Activated naive CD8-positive, alpha-beta T cell treated with anti-CD3 and anti-CD28 coated beads for 36 hours (primary cell): ENCODE measurements at regions not wholly inside any gene's neighbourhood (a gene's known extent, or its start where the extent isn't known, plus 50 kb on each side); places are given as distances from the start of the nearest gene placed in this dataset.

ENCODE experiments used
- DNase-seq: peaks from one replicate; pipeline ENCODE4 v3.0.0; 2021
- H3K27ac Mint-ChIP-seq: one replicate; pipeline ENCODE4 v1.8.0; 2022; ENCODE audit warnings: mild to moderate bottlenecking, moderate library complexity, mixed read lengths
- H3K27me3 Mint-ChIP-seq: one replicate; pipeline ENCODE4 v1.8.0; 2022; ENCODE audit warnings: mild to moderate bottlenecking, mixed read lengths
- H3K36me3 Mint-ChIP-seq: one replicate; pipeline ENCODE4 v1.8.0; 2021; ENCODE audit warnings: mild to moderate bottlenecking, mixed read lengths
- H3K4me1 Mint-ChIP-seq: one replicate; pipeline ENCODE4 v1.8.0; 2021; ENCODE audit warnings: mixed read lengths
- H3K4me3 Mint-ChIP-seq: one replicate; pipeline ENCODE4 v1.8.0; 2022; ENCODE audit warnings: mild to moderate bottlenecking, moderate library complexity, mixed read lengths
- H3K9me3 Mint-ChIP-seq: one replicate; pipeline ENCODE4 v1.8.0; 2022; ENCODE audit warnings: mixed read lengths

GRCh38 chr10:3412646-3413045, 240.1 kb upstream of the PITRM1 start:
- Mint-ChIP-seq H3K27me3 (peaks cover 3% of the 10 kb centered on the region), H3K9me3 (peaks cover 3% of the 10 kb centered on the region), H3K4me3 (no peak overlapping the region), H3K27ac (no peak overlapping the region), H3K4me1 (peaks cover 1% of the 10 kb centered on the region), H3K36me3 (no peaks in the 10 kb centered on the region)
- no peak for DNase-seq

- Mint-ChIP-seq H3K9me3 (peaks cover 3% of the 10 kb centered on the region), H3K4me1 (peaks cover 1% of the 10 kb centered on the region), H3K27me3 (peaks cover 3% of the 10 kb centered on the region), H3K4me3 (no peak overlapping the region), H3K27ac (no peak overlapping the region), H3K36me3 (no peaks in the 10 kb centered on the region)
- no peak for DNase-seq
Observed at GRCh38 chr10:3412071-3412582, 239.5 kb upstream of the PITRM1 start.

GRCh38 chr10:3411044-3411443, 238.5 kb upstream of the PITRM1 start:
- Mint-ChIP-seq H3K4me3 (no peak overlapping the region), H3K4me1 (peaks cover 1% of the 10 kb centered on the region), H3K27me3 (peaks cover 3% of the 10 kb centered on the region), H3K36me3 (no peaks in the 10 kb centered on the region), H3K9me3 (peaks cover 3% of the 10 kb centered on the region), H3K27ac (no peak overlapping the region)
- no peak for DNase-seq

GRCh38 chr10:3409928-3410327, 237.3 kb upstream of the PITRM1 start:
- peaks cover 1% of the 10 kb centered on the region for H3K4me1 Mint-ChIP-seq
- H3K9me3 Mint-ChIP-seq: peaks cover 3% of the 10 kb centered on the region
- no peaks in the 10 kb centered on the region for H3K36me3 Mint-ChIP-seq
- DNase-seq: no peak
- peaks cover 3% of the 10 kb centered on the region for H3K27me3 Mint-ChIP-seq
- no peak overlapping the region for H3K4me3 Mint-ChIP-seq
- H3K27ac Mint-ChIP-seq: no peak overlapping the region

- H3K27me3 Mint-ChIP-seq: peaks cover 3% of the 10 kb centered on the region
- H3K36me3 Mint-ChIP-seq: no peaks in the 10 kb centered on the region
- H3K27ac Mint-ChIP-seq: no peak overlapping the region
Observed at GRCh38 chr10:3408603-3409365, 236.2 kb upstream of the PITRM1 start.

DNA sequence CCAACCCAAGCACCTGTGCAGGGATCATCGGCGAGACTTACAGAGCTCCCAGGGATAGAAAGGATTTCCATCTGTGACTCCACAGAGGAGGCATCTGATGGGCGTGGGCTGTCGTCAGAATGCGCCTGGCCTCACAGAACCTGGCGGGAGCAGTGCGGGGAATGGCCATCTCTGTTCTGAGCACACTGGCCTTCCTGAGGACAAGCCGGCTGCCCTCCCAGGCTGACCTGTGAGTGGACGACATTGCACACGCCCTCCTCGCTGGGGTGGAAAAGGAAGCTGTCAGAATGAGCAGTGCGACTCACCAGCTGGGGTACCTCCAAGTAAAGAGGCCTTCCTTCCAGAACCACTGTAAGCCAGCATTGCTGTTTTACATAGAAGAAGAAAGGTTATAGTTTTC, 234.6 kb upstream of the PITRM1 start:
- Mint-ChIP-seq H3K27ac (no peak overlapping the region), H3K4me1 (peaks cover 1% of the 10 kb centered on the region), H3K27me3 (peaks cover 5% of the 10 kb centered on the region), H3K36me3 (no peaks in the 10 kb centered on the region), H3K4me3 (no peak overlapping the region), H3K9me3 (peaks cover 3% of the 10 kb centered on the region)
- DNase-seq: no peak

More at GRCh38 chr10:3408603-3409365, 236.2 kb upstream of the PITRM1 start:
- DNase-seq: no peak
- H3K9me3 Mint-ChIP-seq: peaks cover 3% of the 10 kb centered on the region
- peaks cover 1% of the 10 kb centered on the region for H3K4me1 Mint-ChIP-seq
- H3K4me3 Mint-ChIP-seq: no peak overlapping the region

DNA sequence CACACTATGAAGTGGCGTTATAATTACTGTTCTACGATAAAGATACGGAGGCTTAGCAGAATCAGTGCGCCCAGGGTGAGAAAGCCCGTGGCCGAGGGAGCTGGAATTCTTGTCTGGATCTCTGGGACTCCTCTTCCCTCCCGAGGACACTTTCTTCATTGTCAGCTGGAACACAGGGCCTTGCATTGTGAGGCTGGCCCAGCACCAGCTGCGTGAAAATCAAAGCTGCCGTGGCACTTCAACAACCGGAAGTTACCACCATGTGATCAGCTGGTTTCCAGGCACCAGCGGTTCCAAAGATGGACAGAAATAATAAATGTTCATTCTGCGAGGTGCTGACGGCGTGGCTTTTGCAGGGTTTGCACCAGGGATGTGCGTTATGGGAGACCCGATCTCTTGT, 234.0 kb upstream of the PITRM1 start:
- no peaks in the 10 kb centered on the region for H3K36me3 Mint-ChIP-seq
- no peak overlapping the region for H3K4me3 Mint-ChIP-seq
- peaks cover 3% of the 10 kb centered on the region for H3K9me3 Mint-ChIP-seq
- no peak overlapping the region for H3K27ac Mint-ChIP-seq
- peaks cover 5% of the 10 kb centered on the region for H3K27me3 Mint-ChIP-seq
- DNase-seq: no peak
- H3K4me1 Mint-ChIP-seq: peaks cover 1% of the 10 kb centered on the region

DNA sequence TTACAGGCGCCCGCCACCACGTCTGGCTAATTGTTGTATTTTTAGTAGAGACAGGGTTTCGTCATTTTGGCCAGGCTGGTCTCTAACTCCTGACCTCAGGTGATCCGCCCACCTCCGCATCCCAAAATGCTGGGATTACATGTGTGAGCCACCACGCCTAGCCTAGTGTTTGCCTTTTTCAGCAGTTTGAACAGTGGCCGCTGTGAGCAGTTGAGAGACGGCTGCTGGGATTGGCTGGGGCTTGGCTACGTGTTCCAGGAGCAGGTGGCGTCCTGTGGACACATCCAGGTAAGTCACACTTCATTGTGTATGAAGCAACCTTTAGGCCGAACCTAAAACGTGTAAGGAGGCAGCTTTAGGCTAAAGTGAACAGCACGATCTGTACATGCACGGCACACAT, 231.8 kb upstream of the PITRM1 start:
- no peaks in the 10 kb centered on the region for H3K36me3 Mint-ChIP-seq
- no peak overlapping the region for H3K27ac Mint-ChIP-seq
- H3K27me3 Mint-ChIP-seq: peaks cover 5% of the 10 kb centered on the region
- DNase-seq: no peak
- H3K9me3 Mint-ChIP-seq: no peaks in the 10 kb centered on the region
- peaks cover 1% of the 10 kb centered on the region for H3K4me1 Mint-ChIP-seq
- H3K4me3 Mint-ChIP-seq: no peak overlapping the region

DNA sequence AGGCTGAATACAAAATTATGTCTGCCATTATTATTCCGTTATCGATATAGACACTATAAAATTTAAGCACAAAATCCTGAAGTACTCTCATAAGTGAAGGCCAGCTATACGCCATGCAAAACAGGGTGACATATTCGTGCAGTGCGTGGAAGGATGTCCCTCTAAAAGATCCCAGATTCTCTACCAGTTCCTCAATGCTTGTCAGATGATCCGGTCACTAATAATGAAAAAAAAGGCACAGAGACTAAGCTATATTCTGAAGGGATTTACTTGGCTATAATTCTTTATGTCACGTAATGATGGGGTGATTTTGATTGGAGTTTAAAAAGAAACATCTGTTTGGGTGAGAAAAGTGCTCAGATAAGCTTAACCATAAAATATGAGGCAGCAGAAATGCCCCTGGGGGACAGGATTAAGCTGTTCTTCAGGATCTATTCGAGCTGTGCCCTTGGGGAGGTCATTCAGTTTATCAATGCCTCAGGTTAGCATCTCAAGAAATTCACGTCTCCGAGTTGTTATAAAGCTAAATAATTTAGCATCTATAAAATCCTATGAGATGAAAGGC, 229.7 kb upstream of the PITRM1 start:
- no peaks in the 10 kb centered on the region for H3K36me3 Mint-ChIP-seq
- no peak overlapping the region for H3K27ac Mint-ChIP-seq
- peaks cover 5% of the 10 kb centered on the region for H3K27me3 Mint-ChIP-seq
- no peak overlapping the region for H3K4me3 Mint-ChIP-seq
- no peaks in the 10 kb centered on the region for H3K4me1 Mint-ChIP-seq
- DNase-seq: no peak
- no peaks in the 10 kb centered on the region for H3K9me3 Mint-ChIP-seq

GRCh38 chr10:3401491-3401938, 228.9 kb upstream of the PITRM1 start:
- Mint-ChIP-seq H3K27me3 (peaks cover 6% of the 10 kb centered on the region), H3K27ac (no peak overlapping the region), H3K4me3 (no peak overlapping the region), H3K9me3 (no peaks in the 10 kb centered on the region), H3K4me1 (no peaks in the 10 kb centered on the region), H3K36me3 (no peaks in the 10 kb centered on the region)
- DNase-seq: no peak

DNA sequence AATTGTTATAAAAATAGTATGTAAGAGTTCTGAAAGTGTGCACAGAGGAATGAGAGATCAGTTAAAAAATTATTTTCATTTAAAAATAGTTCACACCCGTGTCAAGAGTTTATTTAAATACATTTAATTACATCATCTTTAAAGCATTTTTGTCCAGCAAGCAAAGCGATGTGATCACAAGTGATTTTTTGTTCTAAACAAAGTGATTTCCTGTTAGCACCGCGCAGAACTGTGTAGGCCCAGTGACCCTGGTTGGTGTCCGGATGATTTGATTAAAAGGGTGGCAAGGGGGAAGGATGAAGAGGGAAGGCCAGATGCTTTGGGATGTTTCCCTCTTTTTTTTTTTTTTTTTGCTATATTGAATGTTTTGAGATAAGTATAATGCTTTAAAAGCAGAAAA, 227.8 kb upstream of the PITRM1 start:
- H3K4me3 Mint-ChIP-seq: no peak overlapping the region
- no peaks in the 10 kb centered on the region for H3K9me3 Mint-ChIP-seq
- H3K27ac Mint-ChIP-seq: no peak overlapping the region
- no peaks in the 10 kb centered on the region for H3K36me3 Mint-ChIP-seq
- DNase-seq: no peak
- H3K27me3 Mint-ChIP-seq: peaks cover 9% of the 10 kb centered on the region
- H3K4me1 Mint-ChIP-seq: no peaks in the 10 kb centered on the region

- no peak overlapping the region for H3K4me3 Mint-ChIP-seq
- no peak for DNase-seq
- peaks cover 11% of the 10 kb centered on the region for H3K27me3 Mint-ChIP-seq
- no peaks in the 10 kb centered on the region for H3K9me3 Mint-ChIP-seq
- no peak overlapping the region for H3K27ac Mint-ChIP-seq
- no peaks in the 10 kb centered on the region for H3K36me3 Mint-ChIP-seq
- H3K4me1 Mint-ChIP-seq: no peaks in the 10 kb centered on the region
Observed at GRCh38 chr10:3399756-3400155, 227.2 kb upstream of the PITRM1 start.

GRCh38 chr10:3398825-3399646, 226.5 kb upstream of the PITRM1 start:
- no peaks in the 10 kb centered on the region for H3K4me1 Mint-ChIP-seq
- H3K27me3 Mint-ChIP-seq: peaks cover 14% of the 10 kb centered on the region
- no peak overlapping the region for H3K27ac Mint-ChIP-seq
- no peak for DNase-seq
- H3K36me3 Mint-ChIP-seq: no peaks in the 10 kb centered on the region
- H3K4me3 Mint-ChIP-seq: no peak overlapping the region
- H3K9me3 Mint-ChIP-seq: peaks cover 4% of the 10 kb centered on the region

DNA sequence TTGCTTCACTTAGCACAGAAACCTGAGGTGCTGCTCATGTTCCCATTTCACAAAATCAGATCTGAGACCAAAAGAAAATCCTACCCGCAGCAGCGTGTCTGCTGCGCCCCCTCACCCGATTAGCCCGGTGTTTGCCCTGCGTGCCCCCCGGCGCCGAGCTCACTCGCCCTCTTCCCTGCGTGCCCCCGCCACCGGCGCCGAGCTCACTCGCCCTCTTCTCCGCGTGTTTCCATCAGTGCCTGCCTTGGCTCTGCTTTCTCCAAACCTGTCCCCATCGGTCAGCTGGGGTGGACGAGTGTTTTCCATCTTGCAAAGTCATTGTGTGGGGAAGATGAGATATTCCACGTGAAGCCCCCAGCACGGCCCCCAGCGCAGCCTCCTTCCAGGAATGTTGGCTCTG, 225.3 kb upstream of the PITRM1 start:
- H3K36me3 Mint-ChIP-seq: no peaks in the 10 kb centered on the region
- H3K27me3 Mint-ChIP-seq: peaks cover 10% of the 10 kb centered on the region
- DNase-seq: no peak
- H3K4me1 Mint-ChIP-seq: no peaks in the 10 kb centered on the region
- no peak overlapping the region for H3K27ac Mint-ChIP-seq
- no peak overlapping the region for H3K4me3 Mint-ChIP-seq
- H3K9me3 Mint-ChIP-seq: peaks cover 4% of the 10 kb centered on the region

DNA sequence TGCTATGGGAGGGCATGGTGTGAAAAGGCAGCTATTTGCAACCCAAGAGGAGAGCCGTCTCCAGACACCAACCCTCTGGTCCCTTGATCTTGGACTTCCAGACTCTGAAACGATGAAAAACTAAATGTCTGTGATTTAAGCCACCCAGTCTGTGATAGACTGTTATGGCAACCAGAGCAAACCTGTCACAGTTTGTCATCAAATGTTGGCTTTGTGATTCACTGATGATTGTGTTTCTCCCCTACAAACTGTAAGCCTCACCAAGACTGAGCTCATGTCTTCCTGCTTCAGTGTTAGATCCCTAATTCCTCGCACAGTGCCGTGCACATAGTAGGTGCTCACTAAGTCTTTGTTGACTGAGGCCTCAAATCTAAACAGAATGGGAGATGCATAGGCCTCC, 224.6 kb upstream of the PITRM1 start:
- no peak overlapping the region for H3K4me3 Mint-ChIP-seq
- H3K27me3 Mint-ChIP-seq: peaks cover 10% of the 10 kb centered on the region
- H3K27ac Mint-ChIP-seq: no peak overlapping the region
- no peaks in the 10 kb centered on the region for H3K36me3 Mint-ChIP-seq
- peaks cover 4% of the 10 kb centered on the region for H3K9me3 Mint-ChIP-seq
- no peaks in the 10 kb centered on the region for H3K4me1 Mint-ChIP-seq
- DNase-seq: no peak
